H9 (cell line): ENCODE measurements at regions not wholly inside any gene's neighbourhood (a gene's known extent, or its start where the extent isn't known, plus 50 kb on each side); places are given as distances from the start of the nearest gene placed in this dataset.

Source experiments
- DNase-seq: peaks from one replicate; pipeline ENCODE4 v3.0.0-alpha.2; 2017
- H2AFZ ChIP-seq: one replicate; pipeline ENCODE4 v1.6.1; 2013; ENCODE audit warnings: mild to moderate bottlenecking, low read length, control low read depth, moderate library complexity
- H2AK5ac ChIP-seq: 2 replicates; pipeline ENCODE4 v1.6.1; 2013; ENCODE audit warnings: low read length, control low read depth, mixed read lengths; ENCODE audit not compliant: insufficient read length
- H2BK120ac ChIP-seq: one replicate; pipeline ENCODE4 v1.6.1; 2013; ENCODE audit warnings: low read depth, mild to moderate bottlenecking, low read length, control low read depth, inconsistent platforms; ENCODE audit not compliant: poor library complexity, severe bottlenecking
- H2BK12ac ChIP-seq: 2 replicates; pipeline ENCODE4 v1.6.1; 2013; ENCODE audit warnings: low read length, control low read depth, mixed read lengths, low read depth; ENCODE audit not compliant: insufficient read length
- H2BK15ac ChIP-seq: 2 replicates; pipeline ENCODE4 v1.6.1; 2013; ENCODE audit warnings: low read depth, low read length, control low read depth
- H2BK20ac ChIP-seq: one replicate; pipeline ENCODE4 v1.6.1; 2013; ENCODE audit warnings: low read depth, mild to moderate bottlenecking, low read length, control low read depth, inconsistent platforms; ENCODE audit not compliant: poor library complexity, severe bottlenecking
- H2BK5ac ChIP-seq: 2 replicates; pipeline ENCODE4 v1.6.1; 2013; ENCODE audit warnings: low read length, control low read depth, mixed read lengths; ENCODE audit not compliant: insufficient read length
- H3K14ac ChIP-seq: 2 replicates; pipeline ENCODE4 v1.6.1; 2013; ENCODE audit warnings: low read length, control low read depth; ENCODE audit not compliant: insufficient read depth
- H3K18ac ChIP-seq: 2 replicates; pipeline ENCODE4 v1.6.1; 2013; ENCODE audit warnings: low read depth, mild to moderate bottlenecking, mixed read lengths, low read length, control low read depth; ENCODE audit not compliant: insufficient read length
- H3K23ac ChIP-seq: 2 replicates; pipeline ENCODE4 v1.6.1; 2013; ENCODE audit warnings: low read length, control low read depth, mixed read lengths, low read depth; ENCODE audit not compliant: insufficient read length
- H3K23me2 ChIP-seq: 2 replicates; pipeline ENCODE4 v1.6.1; 2013; ENCODE audit warnings: low read depth, mild to moderate bottlenecking, mixed read lengths, low read length, control low read depth; ENCODE audit not compliant: insufficient read length, poor library complexity, severe bottlenecking
- H3K27ac ChIP-seq: 2 replicates; pipeline ENCODE4 v1.5.1; 2013; ENCODE audit warnings: low read length, control low read depth, mixed read lengths, low read depth; ENCODE audit not compliant: insufficient read length
- H3K27me3 ChIP-seq: 2 replicates; pipeline ENCODE4 v1.6.1; 2013; ENCODE audit warnings: low read length, control low read depth, inconsistent platforms; ENCODE audit not compliant: insufficient read depth
- H3K4ac ChIP-seq: 2 replicates; pipeline ENCODE4 v1.6.1; 2013; ENCODE audit warnings: low read depth, mild to moderate bottlenecking, control low read depth, inconsistent platforms, low read length, moderate library complexity
- H3K4me1 ChIP-seq: 2 replicates; pipeline ENCODE4 v1.6.1; 2013; ENCODE audit warnings: low read length, control low read depth, inconsistent platforms; ENCODE audit not compliant: insufficient read depth
- H3K4me2 ChIP-seq: 2 replicates; pipeline ENCODE4 v1.6.1; 2013; ENCODE audit warnings: low read length, control low read depth, mixed read lengths; ENCODE audit not compliant: insufficient read length, insufficient read depth
- H3K56ac ChIP-seq: 2 replicates; pipeline ENCODE4 v1.6.1; 2013; ENCODE audit warnings: low read depth, mild to moderate bottlenecking, mixed read lengths, low read length, control low read depth; ENCODE audit not compliant: insufficient read length
- H3K79me1 ChIP-seq: 2 replicates; pipeline ENCODE4 v1.6.1; 2013; ENCODE audit warnings: low read depth, mild to moderate bottlenecking, moderate library complexity, low read length, control low read depth, inconsistent platforms; ENCODE audit not compliant: insufficient read depth, poor library complexity, severe bottlenecking
- H3K79me2 ChIP-seq: 2 replicates; pipeline ENCODE4 v1.6.1; 2013; ENCODE audit warnings: low read length, control low read depth, inconsistent platforms; ENCODE audit not compliant: insufficient read depth
- H3K9ac ChIP-seq: 2 replicates; pipeline ENCODE4 v1.6.1; 2013; ENCODE audit warnings: low read length, control low read depth, mixed read lengths; ENCODE audit not compliant: insufficient read length; ENCODE audit errors: extremely low read depth
- H3K9me3 ChIP-seq: one replicate; pipeline ENCODE4 v1.6.1; 2013; ENCODE audit warnings: low read depth, low read length, inconsistent platforms; ENCODE audit not compliant: control insufficient read depth
- H3T11ph ChIP-seq: one replicate; pipeline ENCODE4 v1.6.1; 2013; ENCODE audit warnings: mild to moderate bottlenecking, low read length, control low read depth, inconsistent platforms
- H4K20me1 ChIP-seq: one replicate; pipeline ENCODE4 v1.6.1; 2013; ENCODE audit not compliant: control insufficient read depth, insufficient read length, insufficient read depth
- H4K5ac ChIP-seq: 2 replicates; pipeline ENCODE4 v1.6.1; 2013; ENCODE audit warnings: low read depth, mild to moderate bottlenecking, mixed read lengths, low read length, control low read depth; ENCODE audit not compliant: insufficient read length
- H4K8ac ChIP-seq: replicated peaks from 2 replicates; pipeline ENCODE4 v1.6.1; 2013; ENCODE audit warnings: low read length, control low read depth, mixed read lengths, low read depth; ENCODE audit not compliant: insufficient read length
- H4K91ac ChIP-seq: 2 replicates; pipeline ENCODE4 v1.6.1; 2013; ENCODE audit warnings: low read depth, mild to moderate bottlenecking, moderate library complexity, mixed read lengths, low read length, control low read depth; ENCODE audit not compliant: insufficient read length
- H3K27ac Mint-ChIP-seq, 3 experiments: 2 replicates in 2 of 3; 3 replicates in 1 of 3; pipeline ENCODE4 v1.8.0; 2020 to 2021; ENCODE audit warnings: mixed read lengths in 3 of 3, mild to moderate bottlenecking in 1 of 3, moderate library complexity in 1 of 3
- H3K27me3 Mint-ChIP-seq: 2 replicates; pipeline ENCODE4 v1.8.0; 2021; ENCODE audit warnings: low read depth, mild to moderate bottlenecking, moderate library complexity, mixed read lengths
- H3K36me3 Mint-ChIP-seq, 3 experiments: 2 replicates in 2 of 3; 3 replicates in 1 of 3; pipeline ENCODE4 v1.8.0; 2020 to 2021; ENCODE audit warnings: low read depth in 3 of 3, mixed read lengths in 3 of 3; ENCODE audit not compliant: insufficient read depth in 1 of 3
- H3K4me1 Mint-ChIP-seq, 2 experiments: 2 replicates each; pipeline ENCODE4 v1.8.0; 2020; ENCODE audit warnings: mixed read lengths in 2 of 2
- H3K4me3 Mint-ChIP-seq, 2 experiments: 2 replicates in 1 of 2; 3 replicates in 1 of 2; pipeline ENCODE4 v1.8.0; 2020 to 2021; ENCODE audit warnings: mild to moderate bottlenecking in 2 of 2, mixed read lengths in 2 of 2, moderate library complexity in 1 of 2
- H3K9me3 Mint-ChIP-seq, 2 experiments: 2 replicates in 1 of 2; 3 replicates in 1 of 2; pipeline ENCODE4 v1.8.0; 2020; ENCODE audit warnings: mild to moderate bottlenecking in 2 of 2, mixed read lengths in 2 of 2, moderate library complexity in 1 of 2
- WGBS: extraction: QIAGEN DNeasy Blood & Tissue Kit; methylation state at CpG from one replicate; pipeline ENCODE4 v1.1.7; 2013; ENCODE audit warnings: missing lambda C conversion rate, low lambda C conversion rate, mixed read lengths; ENCODE audit not compliant: insufficient read length; ENCODE audit errors: extremely low coverage; 5-methylcytosine and 5-hydroxymethylcytosine counted together
- TF ChIP-seq, protein P1 (sequence below): fragments of 200-600 bp; sonication (generic); conservative IDR thresholded peaks from 3 replicates; pipeline ENCODE4 v1.8.0; 2021; ENCODE audit warnings: antibody characterized with exemption, mild to moderate bottlenecking

DNA sequence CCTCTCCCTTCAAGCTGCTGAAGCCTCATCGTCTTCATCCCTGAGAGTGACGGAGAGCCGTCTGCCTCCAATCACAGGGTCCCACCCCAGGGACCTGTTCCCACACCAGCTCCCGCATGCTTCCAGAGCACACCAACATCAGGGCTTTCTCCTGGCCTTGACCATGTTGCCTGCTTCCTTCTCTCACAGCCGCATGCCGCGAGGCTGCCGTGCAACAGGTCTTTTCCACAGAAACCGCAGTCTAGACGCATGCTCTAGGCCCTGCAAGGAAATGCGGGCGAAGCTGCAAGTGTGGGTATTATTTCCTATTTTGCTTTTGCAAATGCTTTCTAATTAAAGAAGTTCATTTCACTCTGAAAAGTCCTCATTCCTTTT lies 277.8 kb downstream of the EIPR1 start:
- Histone ChIP-seq H3K79me2 (no peaks in the 10 kb centered on the region), H4K8ac (no peak overlapping the region), H3K9me3 (no peaks in the 10 kb centered on the region), H2BK5ac (no peak overlapping the region), H2BK20ac (no peak overlapping the region), H4K91ac (no peak overlapping the region), H3K4me2 (no peak overlapping the region), H3K79me1 (no peaks in the 10 kb centered on the region), H3K23ac (no peak overlapping the region), H3K27ac (no peak overlapping the region), H3K9ac (no peak overlapping the region), H2BK15ac (no peak overlapping the region), H4K5ac (no peak overlapping the region), H3K4ac (no peak overlapping the region), H2BK12ac (no peak overlapping the region), H3K23me2 (no peaks in the 10 kb centered on the region), H2AK5ac (no peak overlapping the region), H3T11ph (no peak overlapping the region), H3K56ac (no peak overlapping the region), H3K18ac (no peak overlapping the region), H2AFZ (no peak overlapping the region), H3K4me1 (no peaks in the 10 kb centered on the region; the same call in 1 of the 2 replicates), H3K27me3 (no peaks in the 10 kb centered on the region), H4K20me1 (no peaks in the 10 kb centered on the region), H2BK120ac (no peak overlapping the region), H3K14ac (no peak overlapping the region)
- Mint-ChIP-seq H3K4me1 (peaks cover 19 to 25% of the 10 kb centered on the region in 2 experiments), H3K27me3 (peaks cover 20% of the 10 kb centered on the region), H3K36me3 (0 out of 7 replicates have a peak, but pooled peaks cover 0 to 2% (median 0%) of the 10 kb centered on the region in 3 experiments), H3K27ac (no peak overlapping the region), H3K4me3 (no peak overlapping the region; a peak in 1 of 5 replicates), H3K9me3 (peaks cover 0 to 1% of the 10 kb centered on the region in 2 experiments; a peak in 1 of 5 replicates)
- no peak for DNase-seq
- no CpG with 5 or more reads among the region's 12 CpGs for WGBS
- TF ChIP-seq, protein P1, sequence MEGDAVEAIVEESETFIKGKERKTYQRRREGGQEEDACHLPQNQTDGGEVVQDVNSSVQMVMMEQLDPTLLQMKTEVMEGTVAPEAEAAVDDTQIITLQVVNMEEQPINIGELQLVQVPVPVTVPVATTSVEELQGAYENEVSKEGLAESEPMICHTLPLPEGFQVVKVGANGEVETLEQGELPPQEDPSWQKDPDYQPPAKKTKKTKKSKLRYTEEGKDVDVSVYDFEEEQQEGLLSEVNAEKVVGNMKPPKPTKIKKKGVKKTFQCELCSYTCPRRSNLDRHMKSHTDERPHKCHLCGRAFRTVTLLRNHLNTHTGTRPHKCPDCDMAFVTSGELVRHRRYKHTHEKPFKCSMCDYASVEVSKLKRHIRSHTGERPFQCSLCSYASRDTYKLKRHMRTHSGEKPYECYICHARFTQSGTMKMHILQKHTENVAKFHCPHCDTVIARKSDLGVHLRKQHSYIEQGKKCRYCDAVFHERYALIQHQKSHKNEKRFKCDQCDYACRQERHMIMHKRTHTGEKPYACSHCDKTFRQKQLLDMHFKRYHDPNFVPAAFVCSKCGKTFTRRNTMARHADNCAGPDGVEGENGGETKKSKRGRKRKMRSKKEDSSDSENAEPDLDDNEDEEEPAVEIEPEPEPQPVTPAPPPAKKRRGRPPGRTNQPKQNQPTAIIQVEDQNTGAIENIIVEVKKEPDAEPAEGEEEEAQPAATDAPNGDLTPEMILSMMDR = no peak
